Endodermal cell (in vitro differentiated cells): ENCODE measurements at regions not wholly inside any gene's neighbourhood (a gene's known extent, or its start where the extent isn't known, plus 50 kb on each side); places are given as distances from the start of the nearest gene placed in this dataset.

Experiments
- DNase-seq: peaks from one replicate; pipeline ENCODE4 v3.0.0-alpha.2; 2017
- H3K27ac ChIP-seq: 2 replicates; pipeline ENCODE4 v1.5.1; 2013; ENCODE audit warnings: mild to moderate bottlenecking, low read depth, low read length, moderate library complexity
- H3K27me3 ChIP-seq: 2 replicates; pipeline ENCODE4 v1.6.1; 2013; ENCODE audit warnings: mild to moderate bottlenecking, low read length, moderate library complexity; ENCODE audit not compliant: insufficient read depth, control insufficient read depth, poor library complexity, severe bottlenecking
- H3K36me3 ChIP-seq: 2 replicates; pipeline ENCODE4 v1.7.0; 2013; ENCODE audit warnings: mild to moderate bottlenecking, low read length, moderate library complexity; ENCODE audit not compliant: control insufficient read depth, insufficient read depth
- H3K4me1 ChIP-seq: one replicate; pipeline ENCODE4 v1.7.0; 2013; ENCODE audit warnings: low read length; ENCODE audit not compliant: control insufficient read depth, insufficient read depth
- H3K4me3 ChIP-seq: 2 replicates; pipeline ENCODE4 v1.5.1; 2013; ENCODE audit warnings: mild to moderate bottlenecking, low read length, moderate library complexity
- H3K9ac ChIP-seq: 2 replicates; pipeline ENCODE4 v1.6.1; 2013; ENCODE audit warnings: mild to moderate bottlenecking, low read length, moderate library complexity; ENCODE audit not compliant: poor library complexity, severe bottlenecking; ENCODE audit errors: extremely low read depth
- H3K9me3 ChIP-seq: 2 replicates; pipeline ENCODE4 v1.6.1; 2013; ENCODE audit warnings: mild to moderate bottlenecking, low read length, moderate library complexity; ENCODE audit not compliant: control insufficient read depth
- H3K27ac Mint-ChIP-seq: 2 replicates; pipeline ENCODE4 v1.8.0; 2020; ENCODE audit warnings: mixed read lengths
- H3K27me3 Mint-ChIP-seq: 2 replicates; pipeline ENCODE4 v1.8.0; 2021; ENCODE audit warnings: mild to moderate bottlenecking, mixed read lengths; ENCODE audit not compliant: insufficient read depth
- H3K36me3 Mint-ChIP-seq: 2 replicates; pipeline ENCODE4 v1.8.0; 2020; ENCODE audit warnings: low read depth, mixed read lengths
- H3K4me1 Mint-ChIP-seq: 2 replicates; pipeline ENCODE4 v1.8.0; 2020; ENCODE audit warnings: mixed read lengths
- H3K4me3 Mint-ChIP-seq: 2 replicates; pipeline ENCODE4 v1.8.0; 2020; ENCODE audit warnings: mild to moderate bottlenecking, moderate library complexity, mixed read lengths
- H3K9me3 Mint-ChIP-seq: 2 replicates; pipeline ENCODE4 v1.8.0; 2020; ENCODE audit warnings: mild to moderate bottlenecking, mixed read lengths
- CTCF ChIP-seq: fragments of 200-600 bp; sonication (generic); conservative IDR thresholded peaks from 2 replicates; pipeline ENCODE4 v1.5.0; 2021; ENCODE audit warnings: antibody characterized with exemption, mild to moderate bottlenecking
- WGBS, 2 experiments: methylation state at CpG; one replicate each; pipeline versions ENCODE4 v1.1.5 to v1.1.7; 2013; ENCODE audit warnings: missing lambda C conversion rate in 2 of 2, mixed read lengths in 1 of 2; ENCODE audit not compliant: insufficient coverage in 1 of 2, insufficient read length in 1 of 2; 5-methylcytosine and 5-hydroxymethylcytosine counted together

DNA sequence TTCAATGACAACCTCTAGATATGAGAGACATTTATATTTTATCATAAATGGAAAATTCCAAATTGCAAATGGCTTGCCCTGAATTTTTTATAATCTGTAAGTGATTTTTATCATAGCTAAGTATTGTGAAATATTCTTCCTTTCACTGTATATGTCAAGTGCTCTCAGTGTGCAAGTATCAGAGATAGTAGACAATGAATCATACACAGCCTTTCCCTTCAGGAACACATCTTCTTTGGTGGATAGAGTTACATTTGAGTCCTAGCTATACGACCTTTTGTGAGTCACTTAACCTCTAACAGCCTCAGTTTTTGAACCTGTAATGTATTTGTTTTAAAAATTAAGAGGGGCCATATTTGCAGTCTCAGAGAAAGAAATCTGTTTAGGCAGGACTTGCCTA is 350.7 kb upstream of the SEL1L start:
- TF ChIP-seq CTCF: no peak
- Mint-ChIP-seq H3K27ac (no peak overlapping the region), H3K4me3 (no peak overlapping the region), H3K4me1 (no peaks in the 10 kb centered on the region), H3K36me3 (no peaks in the 10 kb centered on the region), H3K27me3 (no peaks in the 10 kb centered on the region), H3K9me3 (no peaks in the 10 kb centered on the region)
- no peaks in the 10 kb centered on the region for H3K4me1 ChIP-seq
- H3K4me3 ChIP-seq: no peak overlapping the region
- WGBS, 2 experiments: 44% methylated on average over 1 of the region's 1 CpG; no CpG with 5 or more reads in 1 of the 2 experiments
- H3K9ac ChIP-seq: no peak overlapping the region
- no peak overlapping the region for H3K27ac ChIP-seq
- no peaks in the 10 kb centered on the region for H3K27me3 ChIP-seq
- H3K9me3 ChIP-seq: no peaks in the 10 kb centered on the region
- no peak for DNase-seq
- H3K36me3 ChIP-seq: no peaks in the 10 kb centered on the region

- Mint-ChIP-seq H3K4me3 (no peak overlapping the region), H3K9me3 (no peaks in the 10 kb centered on the region), H3K4me1 (no peaks in the 10 kb centered on the region), H3K27ac (no peak overlapping the region), H3K27me3 (no peaks in the 10 kb centered on the region), H3K36me3 (no peaks in the 10 kb centered on the region)
- DNase-seq: no peak
- H3K27me3 ChIP-seq: no peaks in the 10 kb centered on the region
- H3K4me3 ChIP-seq: no peak overlapping the region
- no peak for TF ChIP-seq CTCF
- H3K36me3 ChIP-seq: no peaks in the 10 kb centered on the region
- WGBS, 2 experiments: 100% methylated on average over 2 of the region's 2 CpGs; no CpG with 5 or more reads in 1 of the 2 experiments
- no peak overlapping the region for H3K27ac ChIP-seq
- no peak overlapping the region for H3K9ac ChIP-seq
- no peaks in the 10 kb centered on the region for H3K4me1 ChIP-seq
- H3K9me3 ChIP-seq: no peaks in the 10 kb centered on the region
Observed at GRCh38 chr14:81886588-81886987, 352.9 kb upstream of the SEL1L start.

DNA sequence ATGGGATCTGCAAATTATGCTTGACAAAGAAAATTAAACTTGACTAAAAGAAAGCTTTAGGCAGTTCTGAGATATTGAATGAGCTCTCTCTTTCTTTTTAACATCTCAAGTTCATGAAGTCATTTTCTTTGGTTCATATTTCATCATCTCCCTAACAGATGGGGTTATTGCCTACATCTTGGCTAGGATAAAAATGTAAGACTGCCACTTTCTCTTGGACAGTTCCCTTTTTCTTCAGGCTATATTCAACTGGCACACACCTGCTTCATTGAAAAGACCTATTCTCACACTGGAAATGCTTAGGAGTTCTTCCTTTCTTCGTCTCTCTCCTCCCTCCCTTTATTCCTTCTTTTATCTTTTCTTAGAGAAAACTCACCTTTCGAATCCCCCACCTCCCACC is 355.9 kb upstream of the SEL1L start:
- no peaks in the 10 kb centered on the region for H3K4me1 ChIP-seq
- H3K9me3 ChIP-seq: no peaks in the 10 kb centered on the region
- no peaks in the 10 kb centered on the region for H3K36me3 ChIP-seq
- Mint-ChIP-seq H3K4me3 (no peak overlapping the region), H3K4me1 (no peaks in the 10 kb centered on the region), H3K27me3 (no peaks in the 10 kb centered on the region), H3K36me3 (no peaks in the 10 kb centered on the region), H3K27ac (no peak overlapping the region), H3K9me3 (no peaks in the 10 kb centered on the region)
- WGBS, 2 experiments: 86 to 100% methylated on average over 1 to 2 of the region's 2 CpGs
- H3K27ac ChIP-seq: no peak overlapping the region
- no peak overlapping the region for H3K4me3 ChIP-seq
- DNase-seq: no peak
- no peaks in the 10 kb centered on the region for H3K27me3 ChIP-seq
- no peak for TF ChIP-seq CTCF
- H3K9ac ChIP-seq: no peak overlapping the region
